ENCODE measurements at regions not wholly inside any gene's neighbourhood (a gene's known extent, or its start where the extent isn't known, plus 50 kb on each side); places are given as distances from the start of the nearest gene placed in this dataset.

- Histone ChIP-seq H3K4me3 (replicated peaks in 1 of 2; ENCODE audit: low read depth in 1 of 2, low read length in 2 of 2) (no peak overlapping the region), H2AFZ (ENCODE audit: low read depth, low read length, poor library complexity, severe bottlenecking) (no peak overlapping the region), H3K27me3 (ENCODE audit: insufficient read depth, low read length) (no peaks in the 10 kb centered on the region), H3K9me3 (ENCODE audit: control insufficient read depth in 1 of 2, insufficient read depth in 1 of 2, low read depth in 1 of 2, low read length in 2 of 2) (no peaks in the 10 kb centered on the region), H3K36me3 (ENCODE audit: control insufficient read depth in 1 of 2, insufficient read depth in 2 of 2, low read length in 2 of 2) (no peaks in the 10 kb centered on the region), H3K9ac (ENCODE audit: low read length) (no peak overlapping the region), H4K20me1 (ENCODE audit: insufficient read depth) (no peaks in the 10 kb centered on the region), H3K79me2 (ENCODE audit: insufficient read depth, low read length) (no peaks in the 10 kb centered on the region), H3K27ac (ENCODE audit: low read depth, low read length) (no peak overlapping the region), H3K4me1 (ENCODE audit: control insufficient read depth in 1 of 2, insufficient read depth in 2 of 2, low read length in 2 of 2) (no peaks in the 10 kb centered on the region), H3K4me2 (ENCODE audit: low read length) (no peak overlapping the region), H3K9me2 (ENCODE audit: insufficient read depth) (no peaks in the 10 kb centered on the region)
- no TSS peak for BruUV-seq (replicated peaks)
- RAD21 ChIA-PET (ENCODE audit: low non-redundant PET in 1 of 2, low total read pairs in 2 of 2, uncharacterized antibody in 2 of 2, unreplicated experiment in 2 of 2): no interaction called here
- no peak for DNase-seq (ENCODE audit: low read depth, low spot score)
- TF ChIP-seq RAD21 (IDR thresholded peaks at IDR 0.05; ENCODE audit: low read depth) (no peak), JUND (IDR thresholded peaks at IDR 0.05) (no peak), ELF1 (IDR thresholded peaks at IDR 0.05; ENCODE audit: borderline replicate concordance, low read depth) (no peak), POLR2AphosphoS5 (IDR thresholded peaks at IDR 0.05; ENCODE audit: low read depth, low read length) (no peak), ZNF274 (IDR thresholded peaks at IDR 0.05; ENCODE audit: low read depth, low read length) (no peak), MAX (IDR thresholded peaks at IDR 0.05) (no peak), TCF7L2 (IDR thresholded peaks at IDR 0.05; ENCODE audit: borderline replicate concordance, extremely low read depth, insufficient read depth, insufficient read length) (no peak), CBX3 (IDR thresholded peaks at IDR 0.05; ENCODE audit: low read depth) (no peak), SIN3A (IDR thresholded peaks at IDR 0.05; ENCODE audit: low read depth) (no peak), ZBTB33 (IDR thresholded peaks at IDR 0.05; ENCODE audit: extremely low read depth, insufficient replicate concordance, low read length) (no peak), CTCF (IDR thresholded peaks at IDR 0.05 in 2 of 3, conservative IDR thresholded peaks at IDR 0.05 in 1 of 3; ENCODE audit: borderline replicate concordance in 1 of 3, insufficient read depth in 1 of 3, low read depth in 2 of 3, low read length in 2 of 3) (no peak), CEBPB (IDR thresholded peaks at IDR 0.05; ENCODE audit: low read depth) (no peak), FOSL1 (IDR thresholded peaks at IDR 0.05; ENCODE audit: low read depth) (no peak), SP1 (IDR thresholded peaks at IDR 0.05; ENCODE audit: low read depth) (no peak), POLR2A (IDR thresholded peaks at IDR 0.05; ENCODE audit: borderline replicate concordance, extremely low read depth, insufficient read depth, insufficient read length) (no peak), SRF (IDR thresholded peaks at IDR 0.05; ENCODE audit: low read depth) (no peak)
- no peak for ATAC-seq
- CTCF ChIA-PET: no interaction called here
- POLR2A ChIA-PET: no interaction called here
- intact Hi-C loops (cut with micrococcal nuclease): no loop called here
These were observed 1017.4 kb downstream of the SI start for GRCh38 chr3:164060923-164061322.

Data from HCT116 (cell line).